ENCODE measurements at regions not wholly inside any gene's neighbourhood (a gene's known extent, or its start where the extent isn't known, plus 50 kb on each side); places are given as distances from the start of the nearest gene placed in this dataset.

GRCh38 chr11:105392556-105392955 lies 217.3 kb upstream of the GRIA4 start:
- ChIA-PET POLR2A (no interaction called here), RAD21 (ENCODE audit: unreplicated experiment) (no interaction called here), SMC1A (ENCODE audit: uncharacterized antibody, unreplicated experiment) (interaction anchor here (0.9 kb wide), 1 partner anchor 39 kb away, joined by 3 read pairs; no protein-coding TSS in a partner anchor), CTCF (interaction anchor here (1.0 kb wide), 1 partner anchor 11 kb away, joined by 4 read pairs; no protein-coding TSS in a partner anchor)
- TF ChIP-seq PBX3 (IDR thresholded peaks at IDR 0.05; ENCODE audit: insufficient replicate concordance, low read depth, low read length) (no peak), RAD21 (IDR thresholded peaks at IDR 0.05; ENCODE audit: insufficient read depth, low read depth, low read length) (no peak), CBFB (IDR thresholded peaks at IDR 0.05; ENCODE audit: low read depth) (no peak), SUPT20H (IDR thresholded peaks at IDR 0.05; ENCODE audit: borderline replicate concordance, control insufficient read depth, low read depth, low read length) (no peak), CHD1 (IDR thresholded peaks at IDR 0.05; ENCODE audit: low read depth, low read length) (no peak), NR2C1 (IDR thresholded peaks at IDR 0.05) (no peak), POLR2AphosphoS2 (IDR thresholded peaks at IDR 0.05; ENCODE audit: low read depth, low read length) (no peak), MXI1 (IDR thresholded peaks at IDR 0.05; ENCODE audit: low read depth, low read length) (no peak)
- no TSS peak for BruUV-seq (replicated peaks)
- in situ Hi-C loops (cut with MboI): no loop called here
- H4K20me1 ChIP-seq (ENCODE audit: control insufficient read depth, insufficient read depth): no peaks in the 10 kb centered on the region
- no peak overlapping the region for H3K4me3 ChIP-seq
- H3K27ac ChIP-seq (ENCODE audit: control insufficient read depth, insufficient read depth): no peak overlapping the region
- no peaks in the 10 kb centered on the region for H3K27me3 ChIP-seq (replicated peaks in 1 of 2; ENCODE audit: control insufficient read depth in 2 of 2, insufficient read depth in 2 of 2, low read length in 1 of 2)
- no peaks in the 10 kb centered on the region for H3K36me3 ChIP-seq (ENCODE audit: control insufficient read depth in 2 of 2, insufficient read depth in 2 of 2, low read length in 1 of 2)
- H3K9me3 ChIP-seq (replicated peaks; ENCODE audit: control insufficient read depth, insufficient read depth, low read length): no peaks in the 10 kb centered on the region
- DNase-seq (ENCODE audit: low read depth, low spot score): no peak
- no peak overlapping the region for H3K4me2 ChIP-seq (ENCODE audit: control insufficient read depth, insufficient read depth)
- no peaks in the 10 kb centered on the region for H3K79me2 ChIP-seq (ENCODE audit: control insufficient read depth, insufficient read depth, low read length)
- no peak for ATAC-seq
- H3K9ac ChIP-seq (ENCODE audit: control insufficient read depth, insufficient read depth, low read length): no peak overlapping the region
- no peak overlapping the region for H2AFZ ChIP-seq (ENCODE audit: control insufficient read depth, low read depth, low read length)
- no peaks in the 10 kb centered on the region for H3K4me1 ChIP-seq (ENCODE audit: control insufficient read depth, insufficient read depth, low read length)
- intact Hi-C loops (cut with micrococcal nuclease; ENCODE audit: unreplicated experiment): no loop called here
- WGBS (ENCODE audit: insufficient coverage, insufficient replicate concordance, low lambda C conversion rate, missing lambda C conversion rate): 0% methylated on average over 1 of the region's 1 CpG
- no peak for FAIRE-seq

Data from GM12878 (cell line).